ENCODE measurements at regions not wholly inside any gene's neighbourhood (a gene's known extent, or its start where the extent isn't known, plus 50 kb on each side); places are given as distances from the start of the nearest gene placed in this dataset.

- Histone ChIP-seq H3K27me3 (ENCODE audit: control insufficient read depth in 4 of 4, insufficient read depth in 4 of 4, low read length in 3 of 4) (no peaks in the 10 kb centered on the region), H3K9me3 (ENCODE audit: control insufficient read depth in 4 of 4, low read length in 3 of 4) (no peaks in the 10 kb centered on the region), H3K27ac (ENCODE audit: low read depth in 1 of 2, low read length in 2 of 2) (no peak overlapping the region), H3K9ac (ENCODE audit: low read depth in 1 of 2, low read length in 2 of 2) (no peak overlapping the region), H3K4me1 (ENCODE audit: control insufficient read depth in 4 of 4, insufficient read depth in 4 of 4, low read length in 3 of 4) (no peaks in the 10 kb centered on the region), H3K36me3 (ENCODE audit: control insufficient read depth in 4 of 4, insufficient read depth in 3 of 4, low read depth in 1 of 4, low read length in 3 of 4) (no peaks in the 10 kb centered on the region), H3K4me3 (ENCODE audit: low read depth in 1 of 3, low read length in 3 of 3) (no peak overlapping the region)
- no peak for DNase-seq (ENCODE audit: low spot score)
- 56% methylated on average over 4 of the region's 4 CpGs for WGBS
- TF ChIP-seq ZBTB33 (IDR thresholded peaks at IDR 0.05): no peak
- no peak for TF ChIP-seq HNF4A (conservative IDR thresholded peaks at IDR 0.05)
- TF ChIP-seq HNF4G (IDR thresholded peaks at IDR 0.05): no peak
- no peak for TF ChIP-seq CTCF (IDR thresholded peaks at IDR 0.05; ENCODE audit: low read depth, low read length, missing input control)
Measured at GRCh38 chr18:60656553-60656952, 284.0 kb upstream of the MC4R start.

DNA sequence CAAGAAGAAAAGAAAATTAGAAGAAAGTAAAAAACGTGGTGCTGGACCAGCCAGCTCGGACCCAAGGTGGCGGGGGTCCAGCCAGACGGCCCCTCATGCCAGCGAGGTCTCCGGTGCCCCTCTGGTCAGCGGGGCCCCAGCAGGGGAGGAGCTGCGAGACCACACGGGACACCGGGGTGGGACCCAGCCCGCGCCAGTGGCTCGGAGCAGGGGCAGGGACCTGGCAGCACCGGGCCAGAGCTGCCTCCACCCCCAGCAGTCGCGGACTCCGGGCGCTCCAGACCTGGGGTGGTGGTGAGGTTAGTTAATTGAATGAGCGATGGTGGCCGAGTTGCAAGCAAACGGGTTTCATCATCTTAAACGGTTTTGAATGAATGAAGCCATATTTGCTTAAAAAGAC is 289.9 kb upstream of the MC4R start:
- WGBS: 90% methylated on average over 22 of the region's 22 CpGs
- Histone ChIP-seq H3K4me3 (ENCODE audit: low read depth in 1 of 3, low read length in 3 of 3) (no peak overlapping the region), H3K9ac (ENCODE audit: low read depth in 1 of 2, low read length in 2 of 2) (no peak overlapping the region), H3K27me3 (ENCODE audit: control insufficient read depth in 4 of 4, insufficient read depth in 4 of 4, low read length in 3 of 4) (no peaks in the 10 kb centered on the region), H3K4me1 (ENCODE audit: control insufficient read depth in 4 of 4, insufficient read depth in 4 of 4, low read length in 3 of 4) (no peaks in the 10 kb centered on the region), H3K27ac (ENCODE audit: low read depth in 1 of 2, low read length in 2 of 2) (no peak overlapping the region), H3K36me3 (ENCODE audit: control insufficient read depth in 4 of 4, insufficient read depth in 3 of 4, low read depth in 1 of 4, low read length in 3 of 4) (no peaks in the 10 kb centered on the region), H3K9me3 (ENCODE audit: control insufficient read depth in 4 of 4, low read length in 3 of 4) (peaks cover 0 to 2% (median 0%) of the 10 kb centered on the region in 4 donors)
- no peak for DNase-seq (ENCODE audit: low spot score)
- TF ChIP-seq FOXA1 (IDR thresholded peaks at IDR 0.05): no peak
- no peak for TF ChIP-seq HNF4G (IDR thresholded peaks at IDR 0.05)
- TF ChIP-seq, protein P1, sequence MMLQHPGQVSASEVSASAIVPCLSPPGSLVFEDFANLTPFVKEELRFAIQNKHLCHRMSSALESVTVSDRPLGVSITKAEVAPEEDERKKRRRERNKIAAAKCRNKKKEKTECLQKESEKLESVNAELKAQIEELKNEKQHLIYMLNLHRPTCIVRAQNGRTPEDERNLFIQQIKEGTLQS (IDR thresholded peaks at IDR 0.05): no peak

DNA sequence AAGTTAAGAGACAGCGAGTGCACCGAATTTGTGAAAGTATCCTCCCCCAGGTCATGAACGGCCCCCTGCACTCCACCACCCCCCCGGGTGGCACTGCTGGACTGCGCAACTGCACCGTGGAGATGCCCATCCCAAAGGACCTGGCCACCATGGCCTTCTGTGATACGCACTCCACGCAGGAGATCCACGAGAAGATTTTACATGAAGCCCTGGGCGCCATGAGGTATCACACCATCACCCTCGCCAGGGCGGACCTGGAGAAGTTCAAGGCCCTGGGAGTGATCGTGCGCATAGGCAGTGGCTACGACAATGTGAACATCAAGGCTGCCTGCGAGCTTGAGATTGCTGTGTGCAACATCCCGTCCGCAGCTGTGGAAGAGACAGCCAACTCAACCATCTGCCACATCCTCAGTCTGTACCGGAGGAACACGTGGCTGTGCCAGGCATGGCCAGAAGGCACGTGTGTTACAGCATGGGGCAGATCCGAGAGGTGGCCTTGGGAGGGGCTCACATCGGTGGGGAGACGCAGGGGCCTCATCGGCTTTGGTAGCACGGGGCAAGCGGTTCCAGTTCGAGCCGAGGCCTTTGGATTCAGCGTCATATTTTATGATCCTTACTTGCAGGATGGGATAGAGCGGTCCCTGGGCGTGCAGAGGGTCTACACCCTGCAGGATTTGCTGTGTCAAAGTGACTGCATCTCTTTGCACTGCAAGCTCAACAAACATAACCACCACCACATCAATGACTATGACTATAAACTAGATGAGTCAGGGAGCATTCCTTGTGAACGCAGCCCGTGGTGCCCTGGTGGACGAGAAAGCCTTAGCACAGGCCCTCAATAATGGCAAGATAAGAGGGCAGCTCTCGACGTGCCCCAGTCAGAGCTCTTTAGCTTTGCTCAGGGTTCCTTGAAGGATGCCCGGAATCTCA is 290.8 kb upstream of the MC4R start:
- Histone ChIP-seq H3K27ac (ENCODE audit: low read depth in 1 of 2, low read length in 2 of 2) (no peak overlapping the region), H3K27me3 (ENCODE audit: control insufficient read depth in 4 of 4, insufficient read depth in 4 of 4, low read length in 3 of 4) (no peaks in the 10 kb centered on the region), H3K9ac (ENCODE audit: low read depth in 1 of 2, low read length in 2 of 2) (no peak overlapping the region), H3K9me3 (ENCODE audit: control insufficient read depth in 4 of 4, low read length in 3 of 4) (peaks cover 0 to 2% (median 0%) of the 10 kb centered on the region in 4 donors), H3K36me3 (ENCODE audit: control insufficient read depth in 4 of 4, insufficient read depth in 3 of 4, low read depth in 1 of 4, low read length in 3 of 4) (no peaks in the 10 kb centered on the region), H3K4me3 (ENCODE audit: low read depth in 1 of 3, low read length in 3 of 3) (no peak overlapping the region), H3K4me1 (ENCODE audit: control insufficient read depth in 4 of 4, insufficient read depth in 4 of 4, low read length in 3 of 4) (no peaks in the 10 kb centered on the region)
- 89% methylated on average over 38 of the region's 38 CpGs for whole genome bisulfite sequencing
- TF ChIP-seq CTCF (IDR thresholded peaks at IDR 0.05; ENCODE audit: low read depth, low read length, missing input control) (no peak), REST (IDR thresholded peaks at IDR 0.05) (no peak), FOXA2 (IDR thresholded peaks at IDR 0.05) (no peak), HNF4G (IDR thresholded peaks at IDR 0.05) (no peak), RXRA (IDR thresholded peaks at IDR 0.05) (no peak), JUND (IDR thresholded peaks at IDR 0.05) (no peak), EGR1 (IDR thresholded peaks at IDR 0.05; ENCODE audit: low read depth in 2 of 2) (no peak), YY1 (IDR thresholded peaks at IDR 0.05) (no peak), RAD21 (IDR thresholded peaks at IDR 0.05) (no peak)
- TF ChIP-seq, protein P1 (IDR thresholded peaks at IDR 0.05): no peak
- no peak for DNase-seq (ENCODE audit: low spot score)
